A673 (cell line): ENCODE measurements at regions not wholly inside any gene's neighbourhood (a gene's known extent, or its start where the extent isn't known, plus 50 kb on each side); places are given as distances from the start of the nearest gene placed in this dataset.

Experiments used
- BruUV-seq: library from RNA; stranded (reverse); fragments of 400-500 nt; replicated peaks from 2 replicates; lab custom pipeline; 2021; lab: Mats Ljungman, UMichigan
- CTCF ChIA-PET: fragments of 300-600 bp; sonication (Branson Sonifier 250); formaldehyde crosslinking; loops from one replicate; lab custom pipeline; 2022; ENCODE audit warnings: antibody characterized with exemption; lab: Charles Lee
- POLR2A ChIA-PET: fragments of 300-600 bp; sonication (Branson Sonifier 250); formaldehyde crosslinking; loops from one replicate; lab custom pipeline; 2022; ENCODE audit warnings: antibody characterized with exemption; ENCODE audit not compliant: low non-redundant PET; lab: Charles Lee
- DNase-seq: peaks from one replicate; pipeline ENCODE4 v3.0.0-alpha.2; 2015; ENCODE audit warnings: low spot score
- H3K27ac ChIP-seq: fragments of 200-600 bp; sonication (generic); 2 replicates; pipeline ENCODE4 v1.5.1; 2016; ENCODE audit warnings: mixed run types, low read depth, mild to moderate bottlenecking, mixed read lengths, antibody characterized with exemption, low read length; ENCODE audit not compliant: poor library complexity, severe bottlenecking
- H3K27me3 ChIP-seq: fragments of 200-600 bp; sonication (generic); replicated peaks from 2 replicates; pipeline ENCODE4 v1.6.1; 2017; ENCODE audit warnings: mixed run types, low read depth, mild to moderate bottlenecking, mixed read lengths, antibody characterized with exemption, low read length; ENCODE audit not compliant: insufficient read depth, poor library complexity
- H3K36me3 ChIP-seq: fragments of 200-600 bp; sonication (generic); 2 replicates; pipeline ENCODE4 v1.6.1; 2016; ENCODE audit warnings: mixed run types, mild to moderate bottlenecking, mixed read lengths, antibody characterized with exemption, low read length; ENCODE audit not compliant: insufficient read depth, poor library complexity, severe bottlenecking
- H3K4me1 ChIP-seq: fragments of 200-600 bp; sonication (generic); 2 replicates; pipeline ENCODE4 v1.6.1; 2017; ENCODE audit warnings: mixed run types, mild to moderate bottlenecking, mixed read lengths, antibody characterized with exemption, low read length; ENCODE audit not compliant: insufficient read depth, poor library complexity, severe bottlenecking
- H3K4me3 ChIP-seq: fragments of 200-600 bp; sonication (generic); 2 replicates; pipeline ENCODE4 v1.5.1; 2016; ENCODE audit warnings: low read depth, mixed run types, mild to moderate bottlenecking, mixed read lengths, low read length; ENCODE audit not compliant: poor library complexity, severe bottlenecking
- H3K9me3 ChIP-seq: fragments of 200-600 bp; sonication (generic); 2 replicates; pipeline ENCODE4 v1.6.1; 2016; ENCODE audit warnings: mixed run types, low read depth, mild to moderate bottlenecking, mixed read lengths, antibody characterized with exemption, low read length; ENCODE audit not compliant: poor library complexity, severe bottlenecking
- EZH2 ChIP-seq: fragments of 200-600 bp; sonication (generic); IDR thresholded peaks from 2 replicates; pipeline ENCODE4 v1.6.1; 2017; ENCODE audit warnings: borderline replicate concordance, low read depth, mild to moderate bottlenecking, mixed read lengths, antibody characterized with exemption, low read length; ENCODE audit not compliant: poor library complexity, severe bottlenecking
- intact Hi-C: fragments of 100-400 bp; cut with micrococcal nuclease; formaldehyde crosslinking; loops from one replicate; pipeline ENCODE4 v1.10.0; 2022; ENCODE audit not compliant: unreplicated experiment
- TF ChIP-seq, protein P1 (sequence below): fragments of 300-800, 200-600 bp; sonication (generic); conservative IDR thresholded peaks from 2 replicates; pipeline ENCODE4 v1.5.1; 2017; ENCODE audit warnings: low read depth, mild to moderate bottlenecking, antibody characterized with exemption, low read length, moderate library complexity, mixed read lengths

DNA sequence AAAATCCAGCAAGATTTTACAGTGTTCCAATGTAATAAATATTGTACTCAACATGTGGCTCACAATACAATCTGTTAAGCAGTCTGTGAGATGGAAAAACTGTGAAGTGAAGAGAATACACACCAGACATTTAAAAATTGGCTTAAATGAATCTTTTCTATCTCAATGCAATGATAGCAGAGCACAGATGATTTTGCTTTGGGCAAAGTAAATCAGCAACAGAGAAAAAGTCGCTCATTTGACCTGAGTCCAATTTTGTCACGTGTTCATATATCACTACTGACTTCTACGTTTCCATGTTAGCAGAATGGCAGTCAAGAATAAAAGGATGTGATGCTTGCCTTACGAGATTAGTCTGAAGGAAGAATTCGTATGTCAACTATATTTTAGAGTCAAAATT, 506.7 kb downstream of the POM121L12 start:
- Histone ChIP-seq H3K36me3 (no peaks in the 10 kb centered on the region), H3K4me1 (no peaks in the 10 kb centered on the region), H3K27ac (no peak overlapping the region), H3K27me3 (no peaks in the 10 kb centered on the region), H3K4me3 (no peak overlapping the region), H3K9me3 (peaks cover 39% of the 10 kb centered on the region)
- ChIA-PET POLR2A (no interaction called here), CTCF (no interaction called here)
- no peak for DNase-seq
- TF ChIP-seq, protein P1, sequence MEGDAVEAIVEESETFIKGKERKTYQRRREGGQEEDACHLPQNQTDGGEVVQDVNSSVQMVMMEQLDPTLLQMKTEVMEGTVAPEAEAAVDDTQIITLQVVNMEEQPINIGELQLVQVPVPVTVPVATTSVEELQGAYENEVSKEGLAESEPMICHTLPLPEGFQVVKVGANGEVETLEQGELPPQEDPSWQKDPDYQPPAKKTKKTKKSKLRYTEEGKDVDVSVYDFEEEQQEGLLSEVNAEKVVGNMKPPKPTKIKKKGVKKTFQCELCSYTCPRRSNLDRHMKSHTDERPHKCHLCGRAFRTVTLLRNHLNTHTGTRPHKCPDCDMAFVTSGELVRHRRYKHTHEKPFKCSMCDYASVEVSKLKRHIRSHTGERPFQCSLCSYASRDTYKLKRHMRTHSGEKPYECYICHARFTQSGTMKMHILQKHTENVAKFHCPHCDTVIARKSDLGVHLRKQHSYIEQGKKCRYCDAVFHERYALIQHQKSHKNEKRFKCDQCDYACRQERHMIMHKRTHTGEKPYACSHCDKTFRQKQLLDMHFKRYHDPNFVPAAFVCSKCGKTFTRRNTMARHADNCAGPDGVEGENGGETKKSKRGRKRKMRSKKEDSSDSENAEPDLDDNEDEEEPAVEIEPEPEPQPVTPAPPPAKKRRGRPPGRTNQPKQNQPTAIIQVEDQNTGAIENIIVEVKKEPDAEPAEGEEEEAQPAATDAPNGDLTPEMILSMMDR, result no peak
- no peak for TF ChIP-seq EZH2
- intact Hi-C loops, result no loop called here
- BruUV-seq, result no TSS peak
